ENCODE measurements at regions not wholly inside any gene's neighbourhood (a gene's known extent, or its start where the extent isn't known, plus 50 kb on each side); places are given as distances from the start of the nearest gene placed in this dataset.

- DNase-seq (ENCODE audit: low spot score): no peak
Measured at GRCh38 chr2:235141411-235142128, 189.8 kb downstream of the SH3BP4 start.

DNA sequence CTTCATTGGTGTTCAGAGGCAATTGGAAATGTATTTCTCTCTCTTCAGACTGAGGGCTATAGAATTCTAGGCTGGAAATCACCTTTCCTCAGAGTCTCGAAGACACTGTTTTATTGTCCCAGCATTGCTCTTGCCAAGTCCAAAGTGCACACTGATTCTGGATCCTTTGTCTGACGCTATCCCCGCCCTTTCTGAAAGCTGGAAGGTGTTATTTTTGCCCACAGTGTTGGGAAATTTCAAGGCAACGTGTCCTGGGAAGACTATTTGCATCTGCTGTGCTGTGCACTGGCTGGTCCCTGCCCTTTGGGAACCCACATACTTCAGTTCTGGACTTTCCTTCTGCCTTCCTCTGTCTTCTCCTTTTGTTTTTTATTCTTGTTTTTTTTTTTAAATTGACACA lies 190.8 kb downstream of the SH3BP4 start:
- no peak for DNase-seq (ENCODE audit: low spot score)

DNA sequence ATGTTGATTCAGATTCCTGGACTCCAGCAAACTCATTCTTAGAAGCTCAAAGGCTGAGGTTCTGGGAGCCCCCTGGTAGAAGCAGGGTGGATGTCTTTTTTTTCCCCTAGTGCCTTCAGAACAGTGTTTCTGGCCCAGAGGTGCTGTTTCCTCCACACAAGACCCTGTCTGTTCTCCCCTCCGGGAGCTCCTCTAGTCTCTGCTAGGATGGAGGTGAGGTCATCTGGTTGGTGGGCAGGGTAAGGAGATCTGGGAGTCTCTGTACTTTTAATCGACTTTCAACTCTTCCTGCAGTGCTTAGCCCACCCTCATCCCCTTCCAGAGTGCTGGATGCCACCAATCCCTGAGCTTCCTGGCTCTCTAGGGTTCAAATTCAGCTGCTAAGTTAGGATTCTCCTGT lies 192.0 kb downstream of the SH3BP4 start:
- DNase-seq (ENCODE audit: low spot score): no peak

GRCh38 chr2:235144291-235144690 lies 192.5 kb downstream of the SH3BP4 start:
- no peak for DNase-seq (ENCODE audit: low spot score)

DNA sequence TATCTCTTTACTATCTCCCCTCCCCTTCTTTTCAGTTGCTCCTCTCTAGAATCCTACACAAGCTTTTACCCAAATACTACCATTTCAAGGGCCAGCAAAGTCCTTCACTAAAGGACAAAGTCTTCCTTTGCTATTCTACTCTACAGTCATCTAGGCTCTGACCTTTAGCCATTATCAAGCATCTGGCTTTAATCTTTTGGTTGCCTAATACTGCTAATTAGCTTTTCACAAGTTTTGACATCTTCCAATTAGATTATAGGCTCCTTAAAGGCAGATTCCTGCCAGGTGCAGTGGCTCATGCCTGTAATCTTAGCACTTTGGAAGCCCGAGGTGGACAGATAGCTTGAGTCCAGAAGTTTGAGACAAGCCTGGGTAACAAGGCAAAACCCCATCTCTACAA lies 194.4 kb downstream of the SH3BP4 start:
- no peak for DNase-seq (ENCODE audit: low spot score)

GRCh38 chr2:235146871-235147565 lies 195.2 kb downstream of the SH3BP4 start:
- DNase-seq (ENCODE audit: low spot score): no peak

GRCh38 chr2:235148201-235149170 lies 196.7 kb downstream of the SH3BP4 start:
- DNase-seq (ENCODE audit: low spot score): no peak

- no peak for DNase-seq (ENCODE audit: low spot score)
Measured at GRCh38 chr2:235149240-235149659, 197.4 kb downstream of the SH3BP4 start.

- no peak for DNase-seq (ENCODE audit: low spot score)
Measured at GRCh38 chr2:235149736-235150135, 197.9 kb downstream of the SH3BP4 start.

GRCh38 chr2:235151152-235151551 lies 199.3 kb downstream of the SH3BP4 start:
- DNase-seq (ENCODE audit: low spot score): no peak

DNA sequence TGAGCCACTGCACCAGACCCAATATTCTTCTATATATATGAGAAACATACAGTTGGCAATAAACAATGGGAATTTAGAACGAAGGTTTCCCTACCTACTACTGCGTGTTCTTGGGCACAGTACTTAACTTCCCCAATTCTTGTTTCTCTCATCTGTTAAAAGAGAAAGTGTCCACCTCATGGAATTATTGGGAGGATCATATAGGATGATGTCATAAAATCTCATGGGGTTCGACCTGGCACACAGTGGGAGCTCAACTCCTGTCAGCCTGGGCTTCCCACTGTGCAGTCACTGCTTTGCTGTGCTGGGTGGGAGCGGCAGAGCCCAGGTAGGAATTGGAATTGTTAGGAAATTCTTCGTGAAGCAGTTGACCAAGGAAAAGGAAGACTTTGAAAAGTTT lies 203.3 kb downstream of the SH3BP4 start:
- DNase-seq (ENCODE audit: low spot score): no peak

DNA sequence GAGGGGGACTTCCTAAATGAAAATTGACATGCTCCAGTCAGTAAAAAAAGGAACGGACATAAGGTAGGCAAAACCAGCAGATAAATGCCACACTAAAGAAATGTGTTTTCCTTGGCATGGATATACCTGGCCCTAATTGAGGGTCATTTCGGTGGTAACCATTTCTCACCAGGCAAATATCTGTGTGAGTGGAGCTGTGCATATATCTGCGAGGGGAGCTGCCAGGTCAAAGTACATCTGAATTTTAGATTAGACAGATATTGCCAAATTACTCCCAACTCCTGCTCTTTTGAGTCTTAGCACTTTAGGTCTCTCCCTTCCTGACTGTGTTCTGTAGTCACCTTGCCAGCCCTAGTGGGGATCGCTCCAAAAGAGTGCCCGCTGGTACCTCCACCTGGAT lies 204.2 kb downstream of the SH3BP4 start:
- DNase-seq (ENCODE audit: low spot score): no peak

- DNase-seq (ENCODE audit: low spot score): no peak
Measured at GRCh38 chr2:235157746-235158482, 206.1 kb downstream of the SH3BP4 start.

DNA sequence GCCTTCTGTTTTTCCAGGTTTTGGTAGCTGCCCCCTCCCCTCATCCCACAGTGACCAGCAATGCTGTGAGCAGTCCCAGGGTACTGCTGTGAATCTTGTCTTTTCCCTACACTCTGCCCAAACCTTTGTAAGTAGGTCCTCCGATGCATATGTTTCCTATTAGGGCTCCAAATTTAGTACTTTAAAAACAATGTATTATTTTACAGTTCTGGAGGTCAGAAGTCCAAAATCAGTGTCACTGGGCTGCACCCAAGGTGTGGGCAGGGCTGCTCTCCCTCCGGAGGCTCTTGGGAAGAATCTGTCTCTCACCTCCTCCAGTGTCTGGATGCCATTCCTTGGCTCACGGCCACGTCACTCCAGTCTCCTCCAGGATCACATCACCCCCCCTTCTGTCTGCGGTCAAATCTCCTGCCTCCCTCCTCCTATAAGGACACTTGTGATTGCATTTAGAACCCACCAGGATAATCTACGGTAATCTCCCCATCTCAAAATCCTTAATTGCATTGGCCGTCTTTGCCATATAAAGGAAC lies 208.5 kb downstream of the SH3BP4 start:
- DNase-seq (ENCODE audit: low spot score): no peak

DNA sequence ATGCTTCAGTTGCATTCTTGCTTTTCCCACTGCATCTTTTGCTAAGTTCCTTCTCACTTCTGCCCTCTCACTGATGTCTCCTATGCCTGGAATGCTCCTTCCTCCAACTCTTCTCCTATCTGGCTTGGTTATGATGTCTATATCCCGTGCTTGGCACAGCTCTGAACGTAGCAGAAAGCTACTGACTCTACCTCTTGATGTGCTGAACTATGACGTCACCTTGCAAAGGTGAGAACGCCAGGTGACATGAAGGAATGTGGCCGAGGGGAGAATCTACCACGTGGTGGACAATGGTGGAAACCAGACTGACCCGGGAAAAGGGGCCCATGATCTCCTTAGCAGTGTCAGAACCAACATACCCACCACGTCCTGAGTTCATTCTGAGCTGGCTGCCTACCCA lies 209.7 kb downstream of the SH3BP4 start:
- no peak for DNase-seq (ENCODE audit: low spot score)

- DNase-seq (ENCODE audit: low spot score): no peak
Measured at GRCh38 chr2:235162082-235162836, 210.4 kb downstream of the SH3BP4 start.

DNA sequence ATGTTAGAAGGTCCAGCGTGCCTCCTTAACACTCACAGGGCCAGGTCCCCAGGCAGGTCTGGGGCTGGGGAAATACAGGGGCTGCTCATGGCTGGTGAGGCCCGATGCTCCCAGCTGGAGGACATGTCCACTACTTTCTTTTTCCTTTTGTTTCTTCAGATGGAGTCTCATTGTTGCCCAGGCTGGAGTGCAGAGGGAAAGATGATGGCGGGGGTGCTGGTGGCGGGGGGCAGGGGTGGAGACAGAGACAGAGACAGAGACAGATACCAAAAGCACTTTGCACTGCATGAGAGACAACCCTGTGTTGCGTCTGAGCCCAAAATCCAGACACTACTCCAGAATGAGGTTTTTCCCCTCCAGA lies 211.0 kb downstream of the SH3BP4 start:
- DNase-seq (ENCODE audit: low spot score): no peak

DNA sequence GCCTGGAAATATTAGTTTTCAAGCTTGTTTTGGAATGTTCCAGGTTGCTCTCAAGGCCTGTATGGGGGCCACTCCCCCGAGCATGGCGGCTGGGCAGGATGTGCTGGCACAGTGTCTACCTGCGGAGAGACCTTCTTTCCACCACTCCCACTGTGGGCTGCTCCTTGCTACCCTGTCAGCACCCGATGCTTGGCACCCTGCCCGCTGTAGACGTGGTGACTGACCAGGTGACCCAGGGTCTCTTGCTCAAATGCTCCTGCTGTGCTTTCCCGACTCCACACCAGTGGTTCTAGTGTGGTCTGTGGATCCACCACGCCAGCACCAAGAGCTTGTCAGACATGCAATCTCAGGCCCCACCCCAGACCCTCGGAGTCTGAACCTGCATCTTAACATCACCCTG lies 213.3 kb downstream of the SH3BP4 start:
- no peak for DNase-seq (ENCODE audit: low spot score)

GRCh38 chr2:235165631-235166030 lies 213.8 kb downstream of the SH3BP4 start:
- DNase-seq (ENCODE audit: low spot score): no peak

- DNase-seq (ENCODE audit: low spot score): no peak
Measured at GRCh38 chr2:235168174-235168979, 216.6 kb downstream of the SH3BP4 start.

Data from activated CD4-positive, alpha-beta T cell treated with anti-CD3 and anti-CD28 coated beads, Interleukin-2, Interleukin-4, amounts not matched to agents 100 ng/mL and 50 ng/mL, durations not matched to agents 16 hours and 8 hours (primary cell).